Upper lobe of right lung (tissue), 1 donor: ENCODE measurements at regions not wholly inside any gene's neighbourhood (a gene's known extent, or its start where the extent isn't known, plus 50 kb on each side); places are given as distances from the start of the nearest gene placed in this dataset.
"Not testable (repeated sequence)": the region's sequence is repeated elsewhere in the genome, so short reads cannot be mapped to it uniquely, and the experiment has no call there.

Experiments used
- ATAC-seq: fragments of 200-7000 bp; cut with Tn5 transposase; one replicate; pipeline ENCODE4 v1.9.1; 2020; ENCODE audit warnings: mild to moderate bottlenecking, moderate library complexity
- DNase-seq: peaks from one replicate; pipeline ENCODE4 v3.0.0-alpha.2; 2020
- H3K27ac ChIP-seq: fragments of 200-600 bp; one replicate; pipeline ENCODE4 v1.8.0; 2022
- H3K27me3 ChIP-seq: fragments of 200-600 bp; one replicate; pipeline ENCODE4 v1.8.0; 2022; ENCODE audit warnings: mild to moderate bottlenecking
- H3K36me3 ChIP-seq: fragments of 200-600 bp; one replicate; pipeline ENCODE4 v1.8.0; 2022
- H3K4me1 ChIP-seq: fragments of 200-600 bp; one replicate; pipeline ENCODE4 v1.8.0; 2022
- H3K4me3 ChIP-seq: fragments of 200-600 bp; one replicate; pipeline ENCODE4 v1.8.0; 2022; ENCODE audit warnings: mild to moderate bottlenecking
- H3K9me3 ChIP-seq: fragments of 200-600 bp; one replicate; pipeline ENCODE4 v1.8.0; 2022
- intact Hi-C: fragments of 100-400 bp; cut with DNase I; formaldehyde crosslinking; loops from one replicate; pipeline ENCODE4 v1.11.0; 2022
- TF ChIP-seq, protein P1 (sequence below): fragments of 200-600 bp; IDR thresholded peaks from one replicate; pipeline ENCODE4 v1.8.0; 2022; ENCODE audit warnings: antibody characterized with exemption
- donor health status: DM: no; HTN: yes; CAD: no; lungs with severe emphysema.

DNA sequence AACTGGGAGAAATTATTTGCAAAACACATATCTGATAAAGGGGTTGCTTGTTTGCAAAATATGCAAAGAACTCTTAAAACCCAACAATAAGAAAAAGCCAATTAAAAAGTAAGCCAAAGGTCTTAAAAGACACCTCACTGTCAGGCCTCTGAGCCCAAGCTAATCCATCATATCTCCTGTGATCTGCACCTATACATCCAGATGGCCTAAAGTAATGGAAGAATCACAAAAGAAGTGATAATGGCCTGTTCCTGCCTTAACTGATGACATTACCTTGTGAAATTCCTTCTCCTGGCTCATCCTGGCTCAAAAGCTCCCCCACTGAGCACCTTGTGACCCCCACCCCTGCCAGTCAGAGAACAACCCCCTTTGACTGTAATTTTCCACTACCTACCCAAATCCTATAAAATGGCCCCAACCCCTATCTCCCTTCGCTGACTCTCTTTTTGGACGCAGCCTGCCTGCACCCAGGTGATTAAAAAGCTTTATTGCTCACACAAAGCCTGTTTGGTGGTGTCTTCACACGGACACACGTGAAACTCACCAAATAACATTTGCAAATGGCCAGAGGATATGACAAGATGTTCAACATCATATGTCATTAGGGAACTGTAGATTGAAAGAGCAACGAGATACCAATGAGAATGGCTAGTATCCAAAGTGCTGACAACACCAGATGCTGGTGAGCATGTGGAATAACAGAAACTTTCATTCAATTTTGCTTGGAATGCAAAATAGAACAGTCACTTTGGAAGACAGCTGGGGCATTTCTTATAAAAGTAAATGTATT lies 565.0 kb upstream of the ADGRB3 start:
- Histone ChIP-seq H3K27ac (no peak overlapping the region), H3K9me3 (no peaks in the 10 kb centered on the region), H3K4me1 (no peaks in the 10 kb centered on the region), H3K36me3 (no peaks in the 10 kb centered on the region), H3K27me3 (no peaks in the 10 kb centered on the region), H3K4me3 (no peak overlapping the region)
- intact Hi-C loops, result no loop called here
- ATAC-seq, result no peak
- TF ChIP-seq, protein P1, sequence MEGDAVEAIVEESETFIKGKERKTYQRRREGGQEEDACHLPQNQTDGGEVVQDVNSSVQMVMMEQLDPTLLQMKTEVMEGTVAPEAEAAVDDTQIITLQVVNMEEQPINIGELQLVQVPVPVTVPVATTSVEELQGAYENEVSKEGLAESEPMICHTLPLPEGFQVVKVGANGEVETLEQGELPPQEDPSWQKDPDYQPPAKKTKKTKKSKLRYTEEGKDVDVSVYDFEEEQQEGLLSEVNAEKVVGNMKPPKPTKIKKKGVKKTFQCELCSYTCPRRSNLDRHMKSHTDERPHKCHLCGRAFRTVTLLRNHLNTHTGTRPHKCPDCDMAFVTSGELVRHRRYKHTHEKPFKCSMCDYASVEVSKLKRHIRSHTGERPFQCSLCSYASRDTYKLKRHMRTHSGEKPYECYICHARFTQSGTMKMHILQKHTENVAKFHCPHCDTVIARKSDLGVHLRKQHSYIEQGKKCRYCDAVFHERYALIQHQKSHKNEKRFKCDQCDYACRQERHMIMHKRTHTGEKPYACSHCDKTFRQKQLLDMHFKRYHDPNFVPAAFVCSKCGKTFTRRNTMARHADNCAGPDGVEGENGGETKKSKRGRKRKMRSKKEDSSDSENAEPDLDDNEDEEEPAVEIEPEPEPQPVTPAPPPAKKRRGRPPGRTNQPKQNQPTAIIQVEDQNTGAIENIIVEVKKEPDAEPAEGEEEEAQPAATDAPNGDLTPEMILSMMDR, result no peak
- DNase-seq, result no peak

DNA sequence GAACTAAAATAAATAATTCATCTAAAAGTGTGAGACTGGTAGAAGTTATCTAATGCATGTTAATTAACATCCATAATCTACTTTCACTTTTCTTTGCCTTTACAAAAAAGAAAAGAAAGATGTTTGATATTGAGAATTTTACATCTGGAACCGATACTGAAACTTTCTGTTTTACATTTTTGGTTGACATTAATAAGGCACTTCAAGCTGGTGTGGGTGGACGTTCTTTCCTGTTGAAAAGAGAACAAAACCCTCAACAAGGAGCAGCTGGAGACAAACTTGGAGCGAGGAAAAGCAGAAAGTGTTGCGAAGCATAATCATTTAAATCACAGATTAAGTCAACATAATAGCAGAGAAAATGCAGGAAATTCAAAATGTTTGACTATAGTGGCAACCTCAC lies 575.2 kb upstream of the ADGRB3 start:
- DNase-seq (no peak), ATAC-seq (no peak)
- Histone ChIP-seq H3K9me3 (no peaks in the 10 kb centered on the region), H3K4me1 (no peaks in the 10 kb centered on the region), H3K36me3 (no peaks in the 10 kb centered on the region), H3K4me3 (no peak overlapping the region), H3K27me3 (no peaks in the 10 kb centered on the region), H3K27ac (no peak overlapping the region)
- intact Hi-C loops, result no loop called here
- TF ChIP-seq, protein P1, result no peak

DNA sequence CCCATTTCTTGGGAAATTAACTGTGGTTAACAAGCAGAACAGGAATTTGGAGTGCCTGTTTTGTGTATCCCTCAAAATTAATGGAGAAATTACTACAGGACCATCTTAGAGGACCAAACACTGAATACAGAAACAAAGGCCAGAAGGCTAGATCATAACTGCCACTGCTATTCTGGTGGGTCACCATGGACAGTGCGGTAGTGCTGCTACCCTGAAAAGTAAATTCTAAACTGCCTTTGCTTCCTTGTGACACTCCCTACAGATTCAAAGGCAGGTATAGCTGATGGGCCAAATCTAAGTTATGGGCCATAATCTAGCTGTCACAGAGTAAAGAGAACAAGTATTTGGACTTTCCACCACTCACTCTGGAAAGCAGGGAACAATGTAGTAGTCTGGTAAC lies 575.8 kb upstream of the ADGRB3 start:
- H3K27ac ChIP-seq, result no peak overlapping the region
- intact Hi-C loops, result no loop called here

DNA sequence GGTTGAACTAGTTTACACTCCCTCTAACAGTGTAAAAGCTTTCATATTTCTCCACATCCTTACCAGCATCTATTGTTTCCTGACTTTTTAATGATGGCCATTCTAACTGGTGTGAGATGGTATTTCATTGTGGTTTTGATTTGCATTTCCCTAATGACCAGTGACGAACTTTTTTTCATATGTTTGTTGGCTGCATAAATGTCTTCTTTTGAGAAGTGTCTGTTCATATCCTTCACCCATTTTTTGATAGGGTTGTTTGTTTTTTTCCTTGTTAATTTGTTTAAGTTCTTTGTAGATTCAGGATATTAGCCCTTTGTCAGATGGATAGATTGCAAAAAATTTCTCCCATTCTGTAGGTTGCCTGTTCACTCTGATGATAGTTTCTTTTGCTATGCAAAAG lies 578.5 kb upstream of the ADGRB3 start:
- ATAC-seq, H3K36me3 ChIP-seq, H3K4me3 ChIP-seq, intact Hi-C loops, DNase-seq, H3K27ac ChIP-seq, H3K9me3 ChIP-seq, H3K27me3 ChIP-seq, H3K4me1 ChIP-seq: not testable (repeated sequence)

More for the DNA sequence above, 575.8 kb upstream of the ADGRB3 start:
- H3K36me3 ChIP-seq, result no peaks in the 10 kb centered on the region
- H3K4me3 ChIP-seq, result no peak overlapping the region
- TF ChIP-seq, protein P1, result no peak
- DNase-seq, result no peak
- no peaks in the 10 kb centered on the region for H3K9me3 ChIP-seq
- ATAC-seq, result no peak
- no peaks in the 10 kb centered on the region for H3K27me3 ChIP-seq
- no peaks in the 10 kb centered on the region for H3K4me1 ChIP-seq

DNA sequence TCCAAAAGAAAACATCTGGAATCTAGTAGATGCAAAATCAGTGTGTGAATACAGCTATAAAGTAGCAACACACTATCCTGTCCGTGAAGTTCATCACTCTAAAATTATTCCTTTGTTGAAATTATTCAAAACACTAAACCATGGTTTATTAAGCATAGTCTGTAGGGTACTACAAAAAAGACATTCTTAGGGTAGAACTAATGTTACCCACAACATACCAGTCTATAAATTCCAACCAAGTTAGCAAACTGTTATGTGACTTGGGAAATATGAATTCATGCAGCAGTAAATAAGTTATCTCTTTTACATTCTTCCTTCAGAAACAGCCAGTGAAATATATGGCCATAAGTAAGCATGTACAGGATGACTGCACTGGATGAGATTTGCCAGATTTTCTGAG lies 580.3 kb upstream of the ADGRB3 start:
- ATAC-seq, result no peak
- intact Hi-C loops, result no loop called here
- Histone ChIP-seq H3K27ac (no peak overlapping the region), H3K36me3 (no peaks in the 10 kb centered on the region), H3K4me3 (no peak overlapping the region), H3K27me3 (no peaks in the 10 kb centered on the region), H3K4me1 (no peaks in the 10 kb centered on the region), H3K9me3 (no peaks in the 10 kb centered on the region)
- DNase-seq, result no peak
- TF ChIP-seq, protein P1, result no peak

DNA sequence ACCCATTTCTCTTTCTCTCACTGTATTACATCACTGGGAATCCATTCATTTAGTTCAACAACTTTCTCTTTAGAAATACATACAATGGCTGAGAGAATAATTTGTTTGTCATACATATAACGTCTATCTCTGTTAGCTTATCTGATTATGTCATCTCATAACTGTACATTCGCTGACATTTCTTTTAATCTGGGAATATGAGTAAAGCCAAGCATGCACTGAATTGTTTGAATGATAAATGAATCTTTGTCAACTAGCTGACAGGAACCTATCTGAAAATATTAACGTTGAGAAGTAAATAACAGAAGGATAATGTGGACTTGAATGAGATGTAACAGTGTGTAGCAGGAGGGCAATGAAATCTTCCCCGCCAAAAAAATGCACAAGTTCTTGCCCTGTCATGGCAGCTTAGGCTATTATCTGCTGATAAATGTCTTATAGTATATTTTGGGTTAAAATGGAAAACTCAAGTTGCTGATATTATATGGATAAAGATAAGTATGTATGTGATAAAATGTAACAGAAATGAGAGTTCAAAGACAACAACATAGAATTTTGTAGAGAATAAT lies 581.2 kb upstream of the ADGRB3 start:
- intact Hi-C loops, result no loop called here
- Histone ChIP-seq H3K36me3 (no peaks in the 10 kb centered on the region), H3K4me3 (no peak overlapping the region), H3K9me3 (no peaks in the 10 kb centered on the region), H3K27me3 (no peaks in the 10 kb centered on the region), H3K27ac (no peak overlapping the region), H3K4me1 (no peaks in the 10 kb centered on the region)
- ATAC-seq, result no peak
- TF ChIP-seq, protein P1, result no peak
- no peak for DNase-seq
